IMR-90 (cell line): ENCODE measurements at regions not wholly inside any gene's neighbourhood (a gene's known extent, or its start where the extent isn't known, plus 50 kb on each side); places are given as distances from the start of the nearest gene placed in this dataset.

Experiments
- ATAC-seq: fragments of 200-7000 bp; cut with Tn5 transposase; 2 replicates; pipeline ENCODE4 v1.9.1; 2020; ENCODE audit warnings: low read depth, mild to moderate bottlenecking, moderate library complexity
- BruUV-seq: library from RNA; stranded (reverse); fragments of 400-500 nt; replicated peaks from 2 replicates; lab custom pipeline; 2021; lab: Mats Ljungman, UMichigan
- CTCF ChIA-PET: fragments of 300-600 bp; formaldehyde crosslinking; extraction: SDS; loops from one replicate; lab custom pipeline; 2021; ENCODE audit warnings: antibody characterized with exemption; lab: Yijun Ruan, JAX
- POLR2A ChIA-PET: fragments of 300-600 bp; sonication (Branson Sonifier 250); formaldehyde crosslinking; loops from one replicate; lab custom pipeline; 2022; ENCODE audit warnings: antibody characterized with exemption; ENCODE audit not compliant: unreplicated experiment; lab: Charles Lee
- DNase-seq: peaks from one replicate; pipeline ENCODE4 v3.0.0; 2013
- H2AFZ ChIP-seq: replicated peaks from 2 replicates; pipeline ENCODE3; 2013; ENCODE audit warnings: low read length, mild to moderate bottlenecking; ENCODE audit not compliant: poor library complexity
- H2AK5ac ChIP-seq: 2 replicates; pipeline ENCODE4 v1.6.1; 2013; ENCODE audit warnings: low read depth, low read length, inconsistent platforms
- H2AK9ac ChIP-seq: replicated peaks from 2 replicates; pipeline ENCODE3; 2013; ENCODE audit warnings: mild to moderate bottlenecking, low read depth, low read length, moderate library complexity; ENCODE audit not compliant: poor library complexity
- H2BK120ac ChIP-seq: 2 replicates; pipeline ENCODE4 v1.6.1; 2013; ENCODE audit warnings: low read depth, low read length, inconsistent platforms
- H2BK15ac ChIP-seq: 3 replicates; pipeline ENCODE4 v1.6.1; 2013; ENCODE audit warnings: low read depth, low read length, inconsistent platforms
- H2BK20ac ChIP-seq: 2 replicates; pipeline ENCODE4 v1.6.1; 2013; ENCODE audit warnings: low read depth, mild to moderate bottlenecking, inconsistent platforms, low read length, moderate library complexity
- H2BK5ac ChIP-seq: 2 replicates; pipeline ENCODE4 v1.6.1; 2013; ENCODE audit warnings: mild to moderate bottlenecking, low read depth, low read length, inconsistent platforms; ENCODE audit not compliant: poor library complexity, severe bottlenecking
- H3K14ac ChIP-seq: replicated peaks from 2 replicates; pipeline ENCODE4 v1.6.1; 2013; ENCODE audit warnings: low read depth, low read length, inconsistent platforms
- H3K18ac ChIP-seq: 2 replicates; pipeline ENCODE4 v1.6.1; 2013; ENCODE audit warnings: low read depth, low read length, control low read depth
- H3K23ac ChIP-seq: 2 replicates; pipeline ENCODE4 v1.6.1; 2013; ENCODE audit warnings: low read depth, low read length, inconsistent platforms
- H3K27ac ChIP-seq: 2 replicates; pipeline ENCODE4 v1.5.1; 2013; ENCODE audit warnings: mild to moderate bottlenecking, control low read depth, low read length; ENCODE audit not compliant: insufficient read depth
- H3K27me3 ChIP-seq: 2 replicates; pipeline ENCODE4 v1.6.1; 2013; ENCODE audit warnings: low read length; ENCODE audit not compliant: control insufficient read depth, insufficient read depth
- H3K36me3 ChIP-seq: 2 replicates; pipeline ENCODE4 v1.6.1; 2013; ENCODE audit warnings: low read length, mixed read lengths; ENCODE audit not compliant: control insufficient read depth, insufficient read depth
- H3K4ac ChIP-seq: 2 replicates; pipeline ENCODE4 v1.6.1; 2013; ENCODE audit warnings: low read depth, low read length, inconsistent platforms
- H3K4me1 ChIP-seq: 2 replicates; pipeline ENCODE4 v1.6.1; 2013; ENCODE audit warnings: low read length, mixed read lengths; ENCODE audit not compliant: control insufficient read depth, insufficient read depth
- H3K4me2 ChIP-seq: 2 replicates; pipeline ENCODE4 v1.6.1; 2013; ENCODE audit warnings: low read depth, mild to moderate bottlenecking, control low read depth, low read length, moderate library complexity
- H3K4me3 ChIP-seq: 2 replicates; pipeline ENCODE4 v1.5.1; 2013; ENCODE audit warnings: low read depth, mild to moderate bottlenecking, control low read depth, low read length, moderate library complexity; ENCODE audit not compliant: insufficient read depth
- H3K56ac ChIP-seq: 2 replicates; pipeline ENCODE4 v1.6.1; 2013; ENCODE audit warnings: low read length, inconsistent platforms; ENCODE audit not compliant: insufficient read depth; ENCODE audit errors: extremely low read depth
- H3K79me1 ChIP-seq, 2 experiments: 2 replicates each; pipeline ENCODE4 v1.6.1; 2013; ENCODE audit warnings: low read length in 2 of 2, inconsistent platforms in 1 of 2, low read depth in 1 of 2
- H3K9ac ChIP-seq: 2 replicates; pipeline ENCODE4 v1.6.1; 2013; ENCODE audit warnings: low read depth, low read length, control low read depth
- H3K9me1 ChIP-seq: 2 replicates; pipeline ENCODE4 v1.6.1; 2013; ENCODE audit warnings: low read length, inconsistent platforms; ENCODE audit not compliant: insufficient read depth
- H3K9me3 ChIP-seq: 2 replicates; pipeline ENCODE4 v1.6.1; 2013; ENCODE audit warnings: low read length; ENCODE audit not compliant: control insufficient read depth, insufficient read depth
- H4K20me1 ChIP-seq: 2 replicates; pipeline ENCODE4 v1.6.1; 2013; ENCODE audit warnings: low read length, inconsistent platforms; ENCODE audit not compliant: insufficient read depth
- H4K5ac ChIP-seq: 2 replicates; pipeline ENCODE4 v1.6.1; 2013; ENCODE audit warnings: mild to moderate bottlenecking, low read depth, low read length, control low read depth
- H4K8ac ChIP-seq, 2 experiments: 2 replicates each; pipeline ENCODE4 v1.6.1; 2013; ENCODE audit warnings: low read depth in 2 of 2, low read length in 2 of 2, control low read depth in 1 of 2, inconsistent platforms in 1 of 2
- H4K91ac ChIP-seq: 2 replicates; pipeline ENCODE4 v1.6.1; 2013; ENCODE audit warnings: low read depth, low read length, inconsistent platforms; ENCODE audit not compliant: insufficient read depth
- BHLHE40 ChIP-seq: fragments of 150-350 bp; IDR thresholded peaks from 2 replicates; pipeline ENCODE4 v1.6.1; 2016; ENCODE audit warnings: mild to moderate bottlenecking, low read depth, low read length
- CEBPB ChIP-seq: IDR thresholded peaks from 2 replicates; pipeline ENCODE4 v1.6.1; 2012; ENCODE audit warnings: low read depth, low read length, improper control_type of control experiment
- CHD1 ChIP-seq: IDR thresholded peaks from 2 replicates; pipeline ENCODE4 v1.6.1; 2012; ENCODE audit warnings: low read depth, low read length, improper control_type of control experiment
- FOS ChIP-seq: fragments of 150-350 bp; IDR thresholded peaks from 2 replicates; pipeline ENCODE4 v1.6.1; 2016; ENCODE audit warnings: low read depth, low read length
- MAFK ChIP-seq: IDR thresholded peaks from 2 replicates; pipeline ENCODE4 v1.6.1; 2012; ENCODE audit warnings: low read depth, low read length, improper control_type of control experiment
- MAZ ChIP-seq: IDR thresholded peaks from 2 replicates; pipeline ENCODE4 v1.6.1; 2012; ENCODE audit warnings: low read depth, mild to moderate bottlenecking, low read length, improper control_type of control experiment, moderate library complexity, borderline replicate concordance
- MXI1 ChIP-seq: IDR thresholded peaks from 2 replicates; pipeline ENCODE4 v1.6.1; 2012; ENCODE audit warnings: low read depth, mild to moderate bottlenecking, low read length, moderate library complexity, borderline replicate concordance
- NFE2L2 ChIP-seq: fragments of 150-350 bp; IDR thresholded peaks from 2 replicates; pipeline ENCODE4 v1.6.1; 2016; ENCODE audit warnings: low read depth, mild to moderate bottlenecking, low read length
- POLR2A ChIP-seq: IDR thresholded peaks from 2 replicates; pipeline ENCODE4 v1.6.1; 2012; ENCODE audit warnings: mild to moderate bottlenecking, low read depth, low read length
- RAD21 ChIP-seq: IDR thresholded peaks from 2 replicates; pipeline ENCODE4 v1.6.1; 2012; ENCODE audit warnings: low read length, improper control_type of control experiment
- RCOR1 ChIP-seq: IDR thresholded peaks from 2 replicates; pipeline ENCODE4 v1.6.1; 2012; ENCODE audit warnings: mild to moderate bottlenecking, low read length, improper control_type of control experiment; ENCODE audit not compliant: insufficient replicate concordance
- RFX5 ChIP-seq: IDR thresholded peaks from 2 replicates; pipeline ENCODE4 v1.8.0; 2012; ENCODE audit warnings: low read depth, mild to moderate bottlenecking, low read length, moderate library complexity
- SMC3 ChIP-seq: fragments of 150-350 bp; IDR thresholded peaks from 2 replicates; pipeline ENCODE4 v1.6.1; 2016; ENCODE audit warnings: low read depth, mild to moderate bottlenecking, antibody characterized with exemption, low read length, moderate library complexity
- WGBS, 2 experiments: methylation state at CpG; one replicate each; pipeline versions ENCODE4 v1.1.5 to v1.1.7; 2013; ENCODE audit warnings: missing lambda C conversion rate in 2 of 2; ENCODE audit not compliant: insufficient read length in 1 of 2; ENCODE audit errors: extremely low coverage in 2 of 2; 5-methylcytosine and 5-hydroxymethylcytosine counted together
- dilution Hi-C: fragments of 300-500 bp; cut with HindIII; formaldehyde crosslinking; loops from one replicate; pipeline ENCODE4 v1.14.3; 2018; ENCODE audit warnings: low sequenced_read_pairs; ENCODE audit not compliant: unreplicated experiment
- in situ Hi-C: fragments of 300-500 bp; cut with MboI; formaldehyde crosslinking; loops from 3 replicates; pipeline ENCODE4 v1.14.3; 2019; ENCODE audit warnings: low sequenced_read_pairs, inconsistent platforms, mixed read lengths
- intact Hi-C: fragments of 100-400 bp; cut with micrococcal nuclease; formaldehyde crosslinking; loops from 2 replicates; pipeline ENCODE4 v1.10.0; 2022
- TF ChIP-seq, protein P1 (sequence below): conservative IDR thresholded peaks from 2 replicates; pipeline ENCODE4 v1.5.1; 2012; ENCODE audit warnings: mild to moderate bottlenecking, low read depth, low read length, improper control_type of control experiment
- TF ChIP-seq, protein P2 (sequence below): fragments of 150-350 bp; IDR thresholded peaks from 2 replicates; pipeline ENCODE4 v1.6.1; 2016; ENCODE audit warnings: low read depth, mild to moderate bottlenecking, low read length, moderate library complexity, borderline replicate concordance
- TF ChIP-seq, protein P3 (sequence below): fragments of 150-350 bp; IDR thresholded peaks from 2 replicates; pipeline ENCODE4 v1.6.1; 2017; ENCODE audit warnings: mild to moderate bottlenecking, antibody characterized with exemption, low read length, low read depth

DNA sequence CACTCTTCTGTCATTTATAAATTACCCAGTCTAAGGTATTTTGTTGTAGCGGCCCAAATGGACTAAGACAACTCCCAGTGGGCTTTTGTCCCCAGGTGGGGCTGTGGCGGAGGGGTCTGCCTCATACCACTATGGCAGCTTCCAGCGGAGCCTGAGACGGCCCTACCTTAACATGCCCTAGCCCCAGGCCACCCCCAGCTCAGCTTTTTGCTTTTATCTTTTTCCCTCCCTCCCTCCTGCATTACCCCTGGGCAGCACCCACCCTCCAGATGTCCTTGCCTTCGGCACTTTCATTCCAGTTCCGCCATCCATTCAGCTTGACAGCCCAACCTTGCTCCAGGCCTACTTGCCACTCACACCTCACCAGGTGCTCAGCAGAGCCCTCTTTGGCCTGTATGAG is 307.3 kb downstream of the PTPRU start:
- no peak for DNase-seq
- ChIA-PET CTCF (no interaction called here), POLR2A (no interaction called here)
- H4K20me1 ChIP-seq = no peaks in the 10 kb centered on the region
- no peak overlapping the region for H4K91ac ChIP-seq
- H2BK20ac ChIP-seq = no peak overlapping the region
- WGBS, 2 experiments = 33% methylated on average over 1 of the region's 6 CpGs; no CpG with 5 or more reads in 1 of the 2 experiments
- H3K9me1 ChIP-seq = no peaks in the 10 kb centered on the region; the same call in 1 of the 2 replicates
- no peak overlapping the region for H3K27ac ChIP-seq
- H2AK5ac ChIP-seq = no peak overlapping the region
- dilution Hi-C loops = no loop called here
- H3K14ac ChIP-seq = no peak overlapping the region
- no peak overlapping the region for H3K4me2 ChIP-seq
- H3K9me3 ChIP-seq = no peaks in the 10 kb centered on the region
- H2AFZ ChIP-seq = no peak overlapping the region
- no TSS peak for BruUV-seq
- H3K18ac ChIP-seq = no peak overlapping the region
- H2AK9ac ChIP-seq = no peak overlapping the region
- no peaks in the 10 kb centered on the region for H3K36me3 ChIP-seq
- ATAC-seq = no peak
- H3K4ac ChIP-seq = no peak overlapping the region
- no peak for TF ChIP-seq RFX5
- TF ChIP-seq, protein P1, sequence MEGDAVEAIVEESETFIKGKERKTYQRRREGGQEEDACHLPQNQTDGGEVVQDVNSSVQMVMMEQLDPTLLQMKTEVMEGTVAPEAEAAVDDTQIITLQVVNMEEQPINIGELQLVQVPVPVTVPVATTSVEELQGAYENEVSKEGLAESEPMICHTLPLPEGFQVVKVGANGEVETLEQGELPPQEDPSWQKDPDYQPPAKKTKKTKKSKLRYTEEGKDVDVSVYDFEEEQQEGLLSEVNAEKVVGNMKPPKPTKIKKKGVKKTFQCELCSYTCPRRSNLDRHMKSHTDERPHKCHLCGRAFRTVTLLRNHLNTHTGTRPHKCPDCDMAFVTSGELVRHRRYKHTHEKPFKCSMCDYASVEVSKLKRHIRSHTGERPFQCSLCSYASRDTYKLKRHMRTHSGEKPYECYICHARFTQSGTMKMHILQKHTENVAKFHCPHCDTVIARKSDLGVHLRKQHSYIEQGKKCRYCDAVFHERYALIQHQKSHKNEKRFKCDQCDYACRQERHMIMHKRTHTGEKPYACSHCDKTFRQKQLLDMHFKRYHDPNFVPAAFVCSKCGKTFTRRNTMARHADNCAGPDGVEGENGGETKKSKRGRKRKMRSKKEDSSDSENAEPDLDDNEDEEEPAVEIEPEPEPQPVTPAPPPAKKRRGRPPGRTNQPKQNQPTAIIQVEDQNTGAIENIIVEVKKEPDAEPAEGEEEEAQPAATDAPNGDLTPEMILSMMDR = no peak
- no peak for TF ChIP-seq CHD1
- no peak for TF ChIP-seq MAZ
- no peak for TF ChIP-seq CEBPB
- no peak for TF ChIP-seq BHLHE40
- no peak for TF ChIP-seq SMC3
- TF ChIP-seq MXI1 = no peak
- TF ChIP-seq, protein P2, sequence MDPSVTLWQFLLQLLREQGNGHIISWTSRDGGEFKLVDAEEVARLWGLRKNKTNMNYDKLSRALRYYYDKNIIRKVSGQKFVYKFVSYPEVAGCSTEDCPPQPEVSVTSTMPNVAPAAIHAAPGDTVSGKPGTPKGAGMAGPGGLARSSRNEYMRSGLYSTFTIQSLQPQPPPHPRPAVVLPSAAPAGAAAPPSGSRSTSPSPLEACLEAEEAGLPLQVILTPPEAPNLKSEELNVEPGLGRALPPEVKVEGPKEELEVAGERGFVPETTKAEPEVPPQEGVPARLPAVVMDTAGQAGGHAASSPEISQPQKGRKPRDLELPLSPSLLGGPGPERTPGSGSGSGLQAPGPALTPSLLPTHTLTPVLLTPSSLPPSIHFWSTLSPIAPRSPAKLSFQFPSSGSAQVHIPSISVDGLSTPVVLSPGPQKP = no peak
- TF ChIP-seq POLR2A = no peak
- TF ChIP-seq MAFK = no peak
- no peak for TF ChIP-seq NFE2L2
- TF ChIP-seq, protein P3, sequence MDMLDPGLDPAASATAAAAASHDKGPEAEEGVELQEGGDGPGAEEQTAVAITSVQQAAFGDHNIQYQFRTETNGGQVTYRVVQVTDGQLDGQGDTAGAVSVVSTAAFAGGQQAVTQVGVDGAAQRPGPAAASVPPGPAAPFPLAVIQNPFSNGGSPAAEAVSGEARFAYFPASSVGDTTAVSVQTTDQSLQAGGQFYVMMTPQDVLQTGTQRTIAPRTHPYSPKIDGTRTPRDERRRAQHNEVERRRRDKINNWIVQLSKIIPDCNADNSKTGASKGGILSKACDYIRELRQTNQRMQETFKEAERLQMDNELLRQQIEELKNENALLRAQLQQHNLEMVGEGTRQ = no peak
- no peak for TF ChIP-seq RCOR1
- TF ChIP-seq FOS = no peak
- TF ChIP-seq RAD21 = no peak
- H3K79me1 ChIP-seq = no peaks in the 10 kb centered on the region
- H2BK120ac ChIP-seq = no peak overlapping the region
- no peak overlapping the region for H3K4me3 ChIP-seq
- intact Hi-C loops = no loop called here
- no peaks in the 10 kb centered on the region for H3K4me1 ChIP-seq
- H3K56ac ChIP-seq = no peak overlapping the region
- H3K27me3 ChIP-seq = peaks cover under 1% of the 10 kb centered on the region; the same call in 1 of the 2 replicates
- H3K23ac ChIP-seq = no peak overlapping the region
- in situ Hi-C loops = no loop called here
- no peak overlapping the region for H3K9ac ChIP-seq
- H4K8ac ChIP-seq = no peak overlapping the region
- no peak overlapping the region for H2BK5ac ChIP-seq
- H2BK15ac ChIP-seq = no peak overlapping the region
- H4K5ac ChIP-seq = no peak overlapping the region
